ENCODE measurements at regions not wholly inside any gene's neighbourhood (a gene's known extent, or its start where the extent isn't known, plus 50 kb on each side); places are given as distances from the start of the nearest gene placed in this dataset.

GRCh38 chr6:156160007-156160794 lies 617.0 kb upstream of the ARID1B start:
- Histone ChIP-seq H3K79me2 (ENCODE audit: insufficient read depth, low read depth, low read length) (no peaks in the 10 kb centered on the region), H3K4me2 (ENCODE audit: low read length) (no peak overlapping the region), H2AFZ (ENCODE audit: low read length) (no peak overlapping the region), H3K4me3 (ENCODE audit: low read depth, low read length, poor library complexity, severe bottlenecking) (no peak overlapping the region), H3K4me1 (ENCODE audit: insufficient read depth, low read length, poor library complexity, severe bottlenecking) (peaks cover 13% of the 10 kb centered on the region), H3K9me2 (ENCODE audit: insufficient read depth, low read length) (no peaks in the 10 kb centered on the region), H3K9me3 (ENCODE audit: low read length) (no peaks in the 10 kb centered on the region), H3K27ac (ENCODE audit: low read depth, low read length, poor library complexity, severe bottlenecking) (no peak overlapping the region), H3K36me3 (ENCODE audit: insufficient read depth, low read length) (no peaks in the 10 kb centered on the region), H4K20me1 (ENCODE audit: insufficient read depth, low read length) (no peaks in the 10 kb centered on the region)
- intact Hi-C loops (cut with micrococcal nuclease; ENCODE audit: unreplicated experiment), result no loop called here
- CTCF ChIA-PET (ENCODE audit: unreplicated experiment), result no interaction called here
- BruUV-seq (replicated peaks), result no TSS peak
- TF ChIP-seq CTCF (conservative IDR thresholded peaks at IDR 0.05; ENCODE audit: low read length) (no peak), EZH2phosphoT487 (IDR thresholded peaks at IDR 0.05; ENCODE audit: borderline replicate concordance, low read depth, low read length) (no peak)
- no peak for DNase-seq (ENCODE audit: low spot score)
- POLR2A ChIA-PET, result interaction anchor here (0.7 to 2.2 kb wide), 2 partner anchors 8 to 19 kb away, joined by 4 to 5 read pairs; no protein-coding TSS in a partner anchor

GRCh38 chr6:156154896-156155295 lies 622.3 kb upstream of the ARID1B start:
- no TSS peak for BruUV-seq (replicated peaks)
- TF ChIP-seq EZH2phosphoT487 (IDR thresholded peaks at IDR 0.05; ENCODE audit: borderline replicate concordance, low read depth, low read length), result no peak
- TF ChIP-seq CTCF (conservative IDR thresholded peaks at IDR 0.05; ENCODE audit: low read length), result no peak
- H3K4me1 ChIP-seq (ENCODE audit: insufficient read depth, low read length, poor library complexity, severe bottlenecking), result no peaks in the 10 kb centered on the region
- intact Hi-C loops (cut with micrococcal nuclease; ENCODE audit: unreplicated experiment), result no loop called here
- no peak overlapping the region for H3K4me2 ChIP-seq (ENCODE audit: low read length)
- no peak for DNase-seq (ENCODE audit: low spot score)
- no peaks in the 10 kb centered on the region for H3K36me3 ChIP-seq (ENCODE audit: insufficient read depth, low read length)
- H4K20me1 ChIP-seq (ENCODE audit: insufficient read depth, low read length), result no peaks in the 10 kb centered on the region
- no peak overlapping the region for H2AFZ ChIP-seq (ENCODE audit: low read length)
- H3K9me2 ChIP-seq (ENCODE audit: insufficient read depth, low read length), result no peaks in the 10 kb centered on the region
- ChIA-PET CTCF (ENCODE audit: unreplicated experiment) (no interaction called here), POLR2A (no interaction called here)
- no peak overlapping the region for H3K4me3 ChIP-seq (ENCODE audit: low read depth, low read length, poor library complexity, severe bottlenecking)
- H3K79me2 ChIP-seq (ENCODE audit: insufficient read depth, low read depth, low read length), result no peaks in the 10 kb centered on the region
- H3K9me3 ChIP-seq (ENCODE audit: low read length), result no peaks in the 10 kb centered on the region
- no peak overlapping the region for H3K27ac ChIP-seq (ENCODE audit: low read depth, low read length, poor library complexity, severe bottlenecking)

GRCh38 chr6:156150391-156150790 lies 626.8 kb upstream of the ARID1B start:
- Histone ChIP-seq H3K4me2 (ENCODE audit: low read length) (no peak overlapping the region), H3K27ac (ENCODE audit: low read depth, low read length, poor library complexity, severe bottlenecking) (no peak overlapping the region), H3K36me3 (ENCODE audit: insufficient read depth, low read length) (peaks cover 24% of the 10 kb centered on the region; the same call in 1 of the 2 replicates), H2AFZ (ENCODE audit: low read length) (no peak overlapping the region), H3K9me2 (ENCODE audit: insufficient read depth, low read length) (no peaks in the 10 kb centered on the region), H3K4me3 (ENCODE audit: low read depth, low read length, poor library complexity, severe bottlenecking) (no peak overlapping the region), H3K79me2 (ENCODE audit: insufficient read depth, low read depth, low read length) (no peaks in the 10 kb centered on the region), H4K20me1 (ENCODE audit: insufficient read depth, low read length) (no peaks in the 10 kb centered on the region), H3K9me3 (ENCODE audit: low read length) (peaks cover 2% of the 10 kb centered on the region; the same call in 1 of the 2 replicates), H3K4me1 (ENCODE audit: insufficient read depth, low read length, poor library complexity, severe bottlenecking) (no peaks in the 10 kb centered on the region)
- POLR2A ChIA-PET, result interaction anchor here (0.7 to 1.3 kb wide), 3 partner anchors 12 to 171 kb away, joined by 3 to 4 read pairs (median 3); no protein-coding TSS in a partner anchor
- no peak for TF ChIP-seq CTCF (conservative IDR thresholded peaks at IDR 0.05; ENCODE audit: low read length)
- no peak for TF ChIP-seq EZH2phosphoT487 (IDR thresholded peaks at IDR 0.05; ENCODE audit: borderline replicate concordance, low read depth, low read length)
- BruUV-seq (replicated peaks), result no TSS peak
- intact Hi-C loops (cut with micrococcal nuclease; ENCODE audit: unreplicated experiment), result no loop called here
- CTCF ChIA-PET (ENCODE audit: unreplicated experiment), result no interaction called here
- DNase-seq (ENCODE audit: low spot score), result no peak

Measured in OCI-LY7 (cell line).